Stimulated activated CD4-positive, alpha-beta T cell treated with anti-CD3 and anti-CD28 coated beads, TNF-alpha, amount 100 ng/mL, for 48 hours (primary cell): ENCODE measurements at regions not wholly inside any gene's neighbourhood (a gene's known extent, or its start where the extent isn't known, plus 50 kb on each side); places are given as distances from the start of the nearest gene placed in this dataset.
"Not testable (repeated sequence)": the region's sequence is repeated elsewhere in the genome, so short reads cannot be mapped to it uniquely, and the experiment has no call there.

Source experiments
- DNase-seq, 3 donors: peaks; one replicate each; pipeline ENCODE4 v3.0.0-alpha.2; 2020; ENCODE audit warnings: low read depth in 3 of 3

DNA sequence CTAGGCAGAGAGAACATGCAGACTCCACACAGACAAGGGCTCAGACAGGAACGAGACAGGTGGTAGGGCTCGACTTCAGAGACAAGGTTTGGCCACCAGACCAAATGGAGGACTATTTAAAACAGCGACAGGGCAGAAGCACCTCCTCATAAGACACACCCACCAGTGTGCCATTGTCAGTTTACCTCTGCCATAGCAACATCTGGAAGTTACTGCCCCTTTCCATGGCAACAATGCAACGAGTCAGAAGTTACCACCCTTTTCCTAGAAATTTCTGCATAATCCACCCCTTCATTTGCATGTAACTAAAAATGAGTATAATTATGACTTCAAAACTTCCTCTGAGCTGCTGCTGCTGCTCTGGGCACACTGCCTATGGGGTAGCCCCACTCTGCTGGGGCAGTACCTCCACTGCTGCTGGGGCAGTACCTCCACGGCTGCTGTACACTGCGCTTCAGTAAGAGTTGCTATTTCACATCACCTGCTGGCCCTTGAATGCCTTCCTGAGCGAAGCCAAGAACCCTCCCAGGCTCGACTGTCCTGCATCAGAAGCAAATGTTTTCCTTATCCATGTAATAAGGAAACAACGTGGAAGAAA lies 2222.3 kb upstream of the AGA start:
- no peak for DNase-seq

DNA sequence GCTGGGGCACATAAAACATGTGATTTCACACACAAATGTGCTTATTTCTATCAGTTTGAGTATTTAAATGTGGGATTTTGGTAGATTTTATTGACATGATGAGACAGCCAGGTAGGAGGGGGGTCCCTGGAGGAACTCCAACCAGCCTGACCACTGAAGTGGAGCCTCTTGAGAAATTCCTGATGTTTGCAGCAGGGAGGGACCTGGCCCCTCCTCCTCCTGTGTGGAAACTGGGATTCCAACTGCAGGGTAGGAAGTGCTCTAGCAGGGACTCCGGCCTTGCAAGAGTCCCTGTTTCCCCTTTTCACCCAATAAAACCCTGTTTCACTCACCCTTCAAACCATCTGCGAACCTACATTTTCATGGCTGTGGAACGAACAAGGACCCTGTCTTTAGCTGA lies 2224.0 kb upstream of the AGA start:
- DNase-seq, result no peak

DNA sequence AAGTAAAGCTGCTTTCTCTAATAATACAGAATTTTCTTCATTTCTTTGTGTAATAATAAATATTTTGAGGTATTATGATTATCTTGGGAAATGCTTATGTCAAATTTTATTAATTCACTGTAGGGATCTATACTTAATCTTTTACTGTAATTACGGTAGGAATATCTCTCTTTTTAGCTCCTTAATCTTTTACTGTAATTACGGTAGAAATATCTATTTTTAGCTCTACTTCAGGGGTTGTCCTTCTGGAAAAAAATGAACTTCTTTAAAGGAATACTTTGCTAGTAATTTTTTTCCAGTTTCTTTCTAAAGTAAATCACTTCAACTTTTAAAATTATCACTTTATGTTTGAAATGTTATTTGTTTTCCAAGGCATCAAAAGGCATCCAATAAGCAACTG lies 2229.4 kb upstream of the AGA start:
- no peak for DNase-seq

DNA sequence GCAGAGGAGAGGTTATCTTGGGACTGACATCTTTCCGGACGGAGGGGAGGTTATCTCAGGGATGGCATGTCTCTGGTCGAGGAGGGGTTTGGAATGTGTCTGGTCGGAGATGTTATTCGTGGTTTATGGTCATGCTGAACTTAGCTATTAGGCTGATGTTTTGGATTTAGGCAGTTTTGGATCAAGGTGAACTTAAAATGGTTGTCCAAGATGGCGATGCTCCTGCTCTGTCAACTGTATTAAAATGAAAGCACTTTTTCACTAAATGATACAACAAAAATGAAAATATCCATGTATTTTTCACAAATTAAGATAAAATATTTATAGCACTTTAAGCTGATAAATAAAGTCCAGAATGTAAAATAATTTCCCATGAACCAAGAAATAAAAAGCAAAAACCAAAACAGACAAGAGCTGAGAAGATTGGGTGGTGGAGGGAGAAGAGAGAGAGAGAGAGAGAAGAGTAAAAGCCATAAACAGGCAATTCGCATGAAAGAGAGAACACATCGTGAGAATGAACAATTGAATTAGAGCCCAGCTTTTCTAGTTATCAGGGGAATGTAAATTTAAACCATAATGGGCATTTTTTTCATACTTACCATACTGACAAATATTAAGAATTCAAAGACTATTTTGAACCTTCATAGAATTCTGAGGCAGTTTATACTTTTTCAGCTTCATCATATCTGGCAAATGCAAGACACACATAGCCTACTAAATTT lies 2236.0 kb upstream of the AGA start:
- no peak for DNase-seq

DNA sequence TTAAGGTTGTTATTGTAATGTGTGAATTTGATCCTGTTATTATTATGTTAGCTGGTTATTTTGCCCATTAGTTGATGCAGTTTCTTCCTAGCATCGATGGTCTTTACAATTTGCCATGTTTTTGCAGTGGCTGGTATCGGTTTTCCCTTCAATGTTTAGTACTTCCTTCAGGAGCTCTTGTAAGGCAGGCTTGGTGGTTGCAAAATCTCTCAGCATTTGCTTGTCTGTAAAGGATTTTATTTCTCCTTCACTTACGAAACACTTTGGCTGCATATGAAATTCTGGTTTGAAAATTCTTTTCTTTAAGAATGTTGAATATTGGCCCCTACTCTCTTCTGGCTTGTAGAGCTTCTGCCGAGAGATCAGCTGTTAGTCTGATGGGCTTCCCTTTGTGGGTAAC lies 2241.4 kb upstream of the AGA start:
- DNase-seq, result not testable (repeated sequence)

DNA sequence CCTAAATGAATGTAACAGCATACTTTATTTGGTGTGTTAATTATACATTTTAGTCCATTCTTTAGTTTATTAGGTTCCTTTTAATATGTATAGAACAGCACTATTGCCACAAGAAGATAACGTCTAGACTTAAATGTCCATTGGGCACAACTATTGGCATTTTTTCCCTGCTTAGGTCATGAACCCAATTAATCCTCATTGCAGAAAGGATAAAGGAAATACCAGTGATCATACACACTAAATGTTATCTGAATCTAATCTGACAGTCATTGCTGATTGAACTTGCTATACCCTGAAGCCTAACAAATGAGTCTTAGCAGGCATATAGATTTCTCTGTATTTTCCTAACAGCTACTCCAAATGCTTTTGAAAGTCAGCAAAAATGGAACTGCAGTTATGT lies 2250.0 kb upstream of the AGA start:
- DNase-seq, result no peak

DNA sequence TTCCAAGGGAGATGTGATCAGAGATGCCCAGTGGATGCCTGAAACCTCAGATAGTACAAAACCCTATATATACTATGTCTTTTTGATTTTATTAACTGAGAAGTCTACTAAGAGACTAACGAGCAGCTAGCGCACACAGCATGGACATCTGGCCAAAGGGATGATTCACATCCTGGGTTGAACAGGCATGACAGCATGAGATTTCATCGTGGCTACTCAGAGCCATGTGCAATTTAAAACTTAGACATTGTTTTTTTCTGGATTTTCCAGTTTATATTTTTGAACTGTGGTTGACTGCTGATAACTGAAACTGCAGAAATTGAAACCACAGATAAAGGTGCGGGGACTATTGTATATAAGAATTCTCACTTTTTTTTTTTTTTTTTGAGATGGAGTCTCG lies 2252.9 kb upstream of the AGA start:
- no peak for DNase-seq

DNA sequence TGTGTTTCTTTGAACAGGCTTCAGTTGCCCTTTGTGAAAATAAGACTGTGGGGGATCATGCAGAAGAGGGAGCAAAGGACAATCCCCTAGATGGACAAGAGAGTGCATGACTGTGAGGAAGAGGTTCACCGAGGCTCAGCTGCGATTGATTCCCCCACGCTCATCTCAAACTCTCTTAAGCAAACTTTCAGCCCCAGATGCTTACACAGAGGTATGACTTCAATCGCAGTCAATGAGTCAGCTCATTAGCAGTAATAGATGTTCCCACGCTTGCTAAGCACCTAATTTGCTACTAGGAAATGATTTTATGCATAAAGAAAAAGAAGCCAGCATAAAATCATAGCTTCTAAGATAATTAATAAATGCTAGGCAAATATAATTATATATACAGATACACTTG lies 2256.1 kb upstream of the AGA start:
- no peak for DNase-seq

DNA sequence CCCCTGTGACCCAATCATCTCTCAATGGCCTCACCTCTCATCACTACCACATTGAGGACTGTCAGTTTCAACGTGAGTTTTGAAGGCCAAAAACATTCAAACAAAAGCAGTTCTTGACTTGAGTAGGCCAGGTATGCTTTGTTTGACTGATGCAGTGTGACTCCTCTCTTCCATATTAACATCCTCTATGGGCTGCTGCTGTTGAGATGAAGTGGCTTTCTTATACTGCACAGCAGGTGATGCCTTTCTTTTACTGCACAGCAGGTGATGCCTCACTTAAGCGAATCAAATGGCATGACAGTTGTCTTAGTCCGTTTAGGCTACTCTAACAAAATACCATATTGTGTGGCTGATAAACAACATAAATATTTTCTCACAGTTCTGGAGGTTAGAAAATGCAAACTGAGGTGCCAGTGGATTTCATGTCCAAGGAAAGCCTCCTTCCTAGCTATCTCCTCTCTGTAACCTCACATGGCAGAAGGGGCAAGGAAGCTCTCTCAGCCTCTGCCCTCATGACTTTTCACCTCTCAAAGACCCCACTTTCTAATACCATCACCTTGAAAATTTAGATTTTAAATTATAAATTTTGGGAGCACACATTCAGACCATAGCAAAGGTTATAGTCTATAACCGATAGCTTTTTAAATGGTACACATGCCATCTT lies 2267.9 kb upstream of the AGA start:
- DNase-seq, result no peak

DNA sequence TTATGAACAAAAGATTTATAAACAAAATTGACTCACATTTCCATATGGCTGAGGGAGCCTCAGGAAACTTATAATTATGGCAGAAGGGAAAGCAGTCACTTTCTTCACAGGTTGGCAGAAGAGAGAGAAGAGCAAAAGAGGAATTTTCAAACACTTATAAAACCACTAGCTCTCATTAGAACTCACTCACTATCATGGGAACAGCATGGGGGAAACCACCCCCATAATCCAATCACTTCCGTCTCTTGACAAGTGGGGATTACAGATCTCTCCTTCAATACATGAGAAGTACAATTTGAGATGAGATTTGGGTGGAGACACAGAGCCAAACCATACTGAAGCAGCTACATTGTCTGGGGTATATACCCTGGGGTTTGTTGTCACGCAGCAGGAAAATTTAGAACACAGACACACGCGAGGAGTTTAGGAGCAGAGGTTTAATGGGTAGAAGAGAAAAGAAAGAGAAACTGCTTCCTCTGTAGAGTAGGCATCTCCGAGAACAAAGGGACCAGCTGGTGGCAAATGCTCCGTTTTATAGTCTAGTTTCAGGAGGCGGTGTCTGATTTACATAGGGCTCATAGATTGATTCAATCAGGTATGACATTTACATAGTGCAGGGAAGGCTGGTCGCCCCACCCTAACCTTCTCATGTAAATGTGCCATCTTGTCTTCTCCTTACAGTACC lies 2277.7 kb upstream of the AGA start:
- DNase-seq, result no peak

DNA sequence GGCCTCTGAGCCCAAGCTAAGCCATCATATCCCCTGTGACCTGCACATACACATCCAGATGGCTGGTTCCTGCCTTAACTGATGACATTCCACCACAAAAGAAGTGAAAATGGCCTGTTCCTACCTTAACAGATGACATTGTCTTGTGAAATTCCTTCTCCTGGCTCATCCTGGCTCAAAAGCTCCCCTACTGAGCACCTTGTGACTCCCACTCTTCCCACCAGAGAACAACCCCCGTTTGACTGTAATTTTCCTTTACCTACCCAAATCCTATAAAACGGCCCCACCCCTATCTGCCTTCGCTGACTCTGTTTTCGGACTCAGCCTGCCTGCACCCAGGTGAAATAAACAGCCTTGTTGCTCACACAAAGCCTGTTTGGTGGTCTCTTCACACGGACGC lies 2284.3 kb upstream of the AGA start:
- DNase-seq, result not testable (repeated sequence)

DNA sequence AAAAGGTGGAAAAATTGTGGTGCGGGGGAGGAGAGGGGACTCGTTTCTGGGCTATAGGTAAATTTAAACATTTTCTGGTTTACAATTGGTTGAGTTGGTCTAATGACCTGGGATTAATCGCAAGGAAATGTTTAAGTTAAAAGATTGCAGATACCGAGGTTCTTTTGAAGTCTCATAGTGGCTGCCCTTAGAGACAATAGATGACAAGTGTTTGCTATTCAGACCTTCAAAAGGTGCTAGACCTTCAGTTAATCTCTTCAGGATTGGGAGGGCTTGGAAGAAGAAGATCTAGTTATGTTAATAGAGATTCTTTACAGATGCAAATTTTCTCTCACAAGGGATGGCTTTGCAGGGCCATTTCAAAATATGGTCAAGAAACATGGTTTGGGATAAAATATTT lies 2286.1 kb upstream of the AGA start:
- DNase-seq, result no peak

DNA sequence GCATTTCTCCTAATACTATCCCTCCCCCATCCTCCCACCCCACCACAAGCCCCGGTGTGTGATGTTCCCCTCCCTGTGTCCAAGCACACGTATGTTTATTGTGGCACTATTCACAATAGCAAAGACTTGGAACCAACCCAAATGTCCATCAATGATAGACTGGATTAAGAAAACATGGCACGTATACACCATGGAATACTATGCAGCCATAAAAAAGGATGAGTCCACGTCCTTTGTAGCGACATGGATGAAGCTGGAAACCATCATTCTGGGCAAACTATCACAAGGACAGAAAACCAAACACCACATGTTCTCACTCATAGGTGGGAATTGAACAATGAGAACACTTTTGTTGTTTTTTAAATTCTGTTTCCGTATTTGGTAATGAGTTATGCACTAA lies 2294.6 kb upstream of the AGA start:
- not testable (repeated sequence) for DNase-seq

DNA sequence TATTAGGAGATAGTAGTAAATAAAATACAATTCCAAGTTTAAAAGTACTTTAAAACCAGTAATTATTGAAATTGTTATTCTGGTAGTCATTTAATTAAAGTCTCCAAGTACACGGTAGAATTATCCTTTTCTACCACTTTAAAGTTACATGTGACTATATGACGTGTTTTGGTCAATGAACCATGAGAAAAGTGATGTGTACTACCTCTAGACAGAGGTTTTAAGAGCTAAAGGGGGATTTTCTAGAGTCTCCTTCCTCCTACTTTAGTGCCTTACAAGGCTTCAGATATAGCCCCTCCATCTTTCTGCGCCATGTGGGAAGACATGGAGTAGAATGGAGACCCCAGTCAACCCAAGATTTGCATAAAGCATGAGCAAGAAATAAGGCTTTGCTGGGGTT lies 2296.6 kb upstream of the AGA start:
- no peak for DNase-seq

DNA sequence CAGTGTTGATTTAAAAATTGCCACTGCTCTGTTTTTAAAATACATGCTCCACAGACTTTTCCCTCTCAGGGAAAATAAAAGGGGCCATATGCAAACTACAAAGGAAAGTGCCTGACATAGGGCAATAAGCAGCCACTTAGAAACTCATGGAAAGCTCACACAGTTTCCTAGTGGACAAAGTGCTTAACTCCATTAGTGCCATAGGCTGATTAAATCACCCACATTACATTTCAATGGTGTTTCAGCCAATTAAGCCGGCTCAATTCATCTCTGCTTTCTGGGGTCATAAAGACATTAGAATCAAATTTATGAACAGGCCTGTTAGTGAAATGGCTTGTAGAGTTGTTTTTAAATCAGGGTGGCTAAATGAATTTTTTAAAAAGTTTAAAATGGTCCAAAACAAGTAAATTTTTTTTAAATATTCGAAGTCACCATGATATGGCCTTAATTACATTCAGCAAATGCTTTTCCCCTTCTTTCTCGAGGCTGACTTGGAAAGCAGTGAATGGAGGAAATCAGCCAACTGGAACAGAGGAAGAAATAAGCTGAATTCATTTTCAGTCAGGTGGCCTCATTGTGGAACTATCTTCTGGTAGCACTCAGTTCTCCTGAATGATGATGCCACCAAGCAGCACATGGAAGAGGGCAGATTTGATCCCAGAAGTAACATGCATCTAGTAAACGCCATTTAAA lies 2305.1 kb upstream of the AGA start:
- no peak for DNase-seq

DNA sequence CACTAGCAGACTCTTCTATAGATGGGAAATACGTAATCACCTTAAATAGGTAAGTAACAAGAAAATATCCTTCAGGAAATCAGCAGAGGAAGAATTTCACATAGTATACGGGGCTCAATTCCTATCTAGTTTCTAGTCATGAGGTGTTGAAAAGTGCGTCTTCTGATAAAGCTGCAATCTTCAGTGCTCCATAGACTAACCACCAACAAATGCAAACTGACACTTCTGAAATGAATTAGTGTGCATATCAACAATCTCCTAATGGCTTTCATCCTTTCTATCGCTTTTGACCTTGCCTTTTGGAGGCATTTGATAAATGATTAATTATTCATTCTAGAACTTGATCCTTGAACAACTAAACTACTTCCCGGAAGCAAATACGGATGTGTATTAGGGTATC lies 2306.6 kb upstream of the AGA start:
- no peak for DNase-seq

DNA sequence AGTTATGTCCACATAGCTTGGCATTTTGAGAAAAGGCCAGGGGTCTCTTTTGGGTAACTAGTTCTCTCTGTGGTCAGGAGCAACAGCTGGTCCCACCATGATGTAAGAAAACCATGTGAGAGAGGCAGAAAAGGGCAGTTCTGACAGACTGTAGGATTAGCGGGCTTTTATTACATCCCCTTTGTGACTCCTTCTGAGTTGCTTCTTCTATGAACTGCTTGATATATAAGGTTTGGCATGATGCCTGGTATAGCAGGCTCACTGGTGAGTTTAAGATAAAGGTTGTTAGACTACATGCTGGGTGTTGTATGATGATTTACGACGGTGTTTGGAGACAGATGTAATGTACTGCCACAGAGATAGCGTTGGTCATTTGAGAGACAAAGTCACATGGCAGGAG lies 2308.1 kb upstream of the AGA start:
- DNase-seq, result no peak

DNA sequence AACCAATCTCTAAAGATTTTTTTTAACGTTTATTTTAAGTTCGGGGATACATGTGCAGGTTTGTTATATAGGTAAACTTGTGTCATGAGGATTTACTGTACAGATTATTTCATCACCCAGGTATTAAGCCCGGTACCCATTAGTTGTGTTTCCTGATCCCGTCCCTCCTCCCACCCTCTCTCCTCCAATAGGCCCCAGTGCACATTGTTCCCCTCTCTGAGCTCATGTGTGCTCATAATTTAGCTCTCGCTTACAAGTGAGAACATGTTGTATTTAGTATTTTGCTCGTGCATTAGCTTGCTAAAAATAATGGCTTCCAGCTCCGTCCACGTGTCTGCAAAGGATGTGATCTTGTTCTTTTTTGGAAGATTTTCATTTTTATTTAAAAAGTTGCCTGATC lies 2309.4 kb upstream of the AGA start:
- no peak for DNase-seq

DNA sequence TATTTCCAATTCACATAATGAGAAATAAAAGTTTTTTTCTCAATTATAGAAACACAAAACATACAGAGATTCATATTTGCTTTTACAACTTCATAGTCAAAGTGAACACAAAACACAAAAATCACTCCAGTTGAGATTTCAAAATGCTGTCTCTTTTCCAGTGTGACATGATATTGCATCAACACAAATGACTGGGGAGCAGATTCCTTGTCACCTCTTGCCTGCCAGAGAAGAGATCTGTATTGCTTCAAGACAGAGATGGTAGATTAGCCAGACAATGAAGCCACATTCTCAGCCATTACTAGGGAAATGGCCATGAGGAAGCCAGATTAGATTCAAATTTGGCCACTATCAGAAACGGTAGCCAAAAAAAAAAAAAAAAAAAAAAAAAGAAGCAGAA lies 2313.1 kb upstream of the AGA start:
- no peak for DNase-seq

DNA sequence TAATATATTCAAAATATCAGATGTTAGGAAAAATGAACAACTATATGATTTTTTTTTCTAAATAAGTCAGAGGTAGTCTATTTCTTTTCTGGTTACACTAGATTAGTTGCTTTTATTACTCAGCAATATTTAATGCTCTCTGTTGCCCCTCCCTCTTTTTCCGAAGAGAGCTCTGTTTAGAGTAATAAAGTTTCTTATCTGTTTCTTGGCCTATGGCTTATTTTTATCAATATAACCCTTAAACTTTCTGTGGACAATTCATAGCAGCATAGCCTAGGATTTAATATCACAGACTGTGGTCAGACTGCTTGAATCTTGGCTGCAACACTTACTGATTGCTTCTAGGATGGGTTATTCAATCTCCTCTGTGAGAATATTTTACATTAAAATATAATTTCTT lies 2315.4 kb upstream of the AGA start:
- no peak for DNase-seq

DNA sequence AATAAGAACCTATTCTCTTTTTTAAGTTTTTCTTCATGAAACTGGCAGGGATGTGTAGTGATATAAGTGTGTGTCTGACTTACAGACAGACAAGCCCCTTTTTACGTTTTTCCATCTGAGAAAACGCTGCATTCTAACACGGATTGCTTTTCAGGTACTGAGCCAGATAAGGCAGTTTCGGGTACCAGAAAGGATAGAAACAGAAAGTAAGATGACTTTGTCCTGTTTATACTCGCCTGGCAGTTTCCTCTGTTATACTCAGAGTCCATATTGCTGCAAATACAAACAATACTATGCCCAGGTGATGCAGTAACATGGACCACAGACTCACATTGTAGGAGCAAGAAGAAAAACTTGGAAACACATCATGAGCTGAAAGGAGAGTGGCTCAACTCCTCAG lies 2320.6 kb upstream of the AGA start:
- DNase-seq, result no peak

DNA sequence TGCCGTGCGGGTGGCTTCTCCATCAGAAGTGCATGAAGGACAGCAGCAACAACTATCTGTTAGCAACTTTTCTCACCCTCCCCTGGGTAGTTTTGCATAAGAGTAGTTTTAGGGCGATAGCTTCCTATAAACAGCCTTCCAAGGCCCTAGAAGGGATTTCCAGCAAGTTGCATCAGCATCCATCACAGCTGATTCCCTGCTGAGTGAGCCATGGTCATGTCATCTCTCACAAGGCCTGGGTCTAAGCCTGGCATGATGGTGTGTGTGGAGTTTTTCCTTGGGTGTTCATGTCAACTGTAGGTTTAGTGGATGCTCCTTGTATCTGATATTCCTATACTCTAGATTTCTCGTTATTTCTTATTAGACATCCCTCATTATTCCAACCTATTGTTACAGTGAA lies 2324.7 kb upstream of the AGA start:
- no peak for DNase-seq
